OCI-LY1 (cell line): ENCODE measurements at regions not wholly inside any gene's neighbourhood (a gene's known extent, or its start where the extent isn't known, plus 50 kb on each side); places are given as distances from the start of the nearest gene placed in this dataset.

ENCODE experiments used
- H2AFZ ChIP-seq: fragments of 200-600 bp; sonication (generic), shearing (Covaris generic); 2 replicates; pipeline ENCODE4 v1.6.0; 2014; ENCODE audit warnings: antibody characterized with exemption, mild to moderate bottlenecking, low read length
- H3F3A ChIP-seq: fragments of 200-600 bp; sonication (generic), shearing (Covaris generic); 2 replicates; pipeline ENCODE4 v1.6.0; 2014; ENCODE audit warnings: mild to moderate bottlenecking, antibody characterized with exemption, low read length, moderate library complexity; ENCODE audit not compliant: insufficient read depth
- H3K27ac ChIP-seq: fragments of 200-600 bp; sonication (generic); 2 replicates; pipeline ENCODE4 v1.5.1; 2014; ENCODE audit warnings: low read length, mixed run types, mild to moderate bottlenecking, low read depth; ENCODE audit not compliant: poor library complexity, severe bottlenecking
- H3K27me3 ChIP-seq: fragments of 200-600 bp; sonication (generic); 2 replicates; pipeline ENCODE4 v1.6.0; 2014; ENCODE audit warnings: antibody characterized with exemption, mild to moderate bottlenecking, low read length, moderate library complexity; ENCODE audit not compliant: insufficient read depth
- H3K36me3 ChIP-seq: fragments of 200-600 bp; sonication (generic); 2 replicates; pipeline ENCODE4 v1.6.1; 2014; ENCODE audit warnings: mild to moderate bottlenecking, antibody characterized with exemption, low read length, moderate library complexity, mixed read lengths; ENCODE audit not compliant: insufficient read depth
- H3K4me1 ChIP-seq: fragments of 200-600 bp; sonication (generic); 2 replicates; pipeline ENCODE4 v1.5.1; 2014; ENCODE audit warnings: mild to moderate bottlenecking, low read length, moderate library complexity; ENCODE audit not compliant: insufficient read depth, severe bottlenecking
- H3K4me2 ChIP-seq: fragments of 200-600 bp; sonication (generic), shearing (Covaris generic); 2 replicates; pipeline ENCODE4 v1.6.1; 2014; ENCODE audit warnings: low read length
- H3K4me3 ChIP-seq: fragments of 200-600 bp; sonication (generic); 2 replicates; pipeline ENCODE4 v1.5.1; 2014; ENCODE audit warnings: low read length, low read depth, mild to moderate bottlenecking, mixed read lengths; ENCODE audit not compliant: poor library complexity, severe bottlenecking
- H3K79me2 ChIP-seq: fragments of 200-600 bp; shearing (Covaris generic); 2 replicates; pipeline ENCODE4 v1.6.1; 2016; ENCODE audit warnings: mixed run types, low read length, mixed read lengths; ENCODE audit not compliant: insufficient read depth
- H3K9ac ChIP-seq: fragments of 200-600 bp; sonication (generic), shearing (Covaris generic); 2 replicates; pipeline ENCODE4 v1.6.1; 2014; ENCODE audit warnings: mild to moderate bottlenecking, low read length, mixed read lengths
- H3K9me2 ChIP-seq: fragments of 200-600 bp; sonication (generic), shearing (Covaris generic); 2 replicates; pipeline ENCODE4 v1.6.1; 2014; ENCODE audit warnings: low read depth, mild to moderate bottlenecking, low read length, mixed read lengths
- H3K9me3 ChIP-seq: fragments of 200-600 bp; shearing (Covaris generic); 2 replicates; pipeline ENCODE4 v1.6.1; 2014; ENCODE audit warnings: low read length, mixed read lengths
- H4K20me1 ChIP-seq: fragments of 200-600 bp; sonication (generic), shearing (Covaris generic); 2 replicates; pipeline ENCODE4 v1.6.0; 2016; ENCODE audit warnings: mild to moderate bottlenecking, low read length; ENCODE audit not compliant: insufficient read depth
- CTCF ChIP-seq: fragments of 200-600 bp; sonication (generic), shearing (Covaris generic); IDR thresholded peaks from 2 replicates; pipeline ENCODE4 v1.5.1; 2017; ENCODE audit warnings: mild to moderate bottlenecking, antibody characterized with exemption, low read length, moderate library complexity, mixed read lengths
- EZH2 ChIP-seq: fragments of 200-600 bp; sonication (generic), shearing (Covaris generic); IDR thresholded peaks from 2 replicates; pipeline ENCODE4 v1.8.0; 2017; ENCODE audit warnings: borderline replicate concordance, mixed run types, mild to moderate bottlenecking, antibody characterized with exemption, low read length, moderate library complexity, mixed read lengths

- no peak overlapping the region for H3K27ac ChIP-seq
- no peak overlapping the region for H3K4me2 ChIP-seq
- TF ChIP-seq CTCF (no peak), EZH2 (no peak)
- no peaks in the 10 kb centered on the region for H3K9me3 ChIP-seq
- no peak overlapping the region for H3K4me3 ChIP-seq
- no peaks in the 10 kb centered on the region for H3K9me2 ChIP-seq
- no peaks in the 10 kb centered on the region for H3K27me3 ChIP-seq
- H3K9ac ChIP-seq: no peak overlapping the region
- no peaks in the 10 kb centered on the region for H3K36me3 ChIP-seq
- no peaks in the 10 kb centered on the region for H4K20me1 ChIP-seq
- no peaks in the 10 kb centered on the region for H3K4me1 ChIP-seq
- H2AFZ ChIP-seq: no peak overlapping the region
- H3K79me2 ChIP-seq: no peaks in the 10 kb centered on the region
- H3F3A ChIP-seq: no peaks in the 10 kb centered on the region
These were observed 1781.9 kb upstream of the MIR17HG start for GRCh38 chr13:89565476-89566100.

GRCh38 chr13:89567025-89567424 lies 1780.5 kb upstream of the MIR17HG start:
- H3K36me3 ChIP-seq: no peaks in the 10 kb centered on the region
- H3K79me2 ChIP-seq: no peaks in the 10 kb centered on the region
- no peaks in the 10 kb centered on the region for H3F3A ChIP-seq
- H4K20me1 ChIP-seq: no peaks in the 10 kb centered on the region
- no peak overlapping the region for H3K9ac ChIP-seq
- no peak overlapping the region for H2AFZ ChIP-seq
- no peaks in the 10 kb centered on the region for H3K4me1 ChIP-seq
- no peak overlapping the region for H3K27ac ChIP-seq
- TF ChIP-seq EZH2: no peak
- no peak for TF ChIP-seq CTCF
- H3K27me3 ChIP-seq: no peaks in the 10 kb centered on the region
- H3K4me3 ChIP-seq: no peak overlapping the region
- no peak overlapping the region for H3K4me2 ChIP-seq
- no peaks in the 10 kb centered on the region for H3K9me3 ChIP-seq
- no peaks in the 10 kb centered on the region for H3K9me2 ChIP-seq

- Histone ChIP-seq H3K79me2 (no peaks in the 10 kb centered on the region), H3K4me1 (no peaks in the 10 kb centered on the region), H3K4me2 (no peak overlapping the region), H3K36me3 (no peaks in the 10 kb centered on the region), H2AFZ (no peak overlapping the region), H3K9me2 (no peaks in the 10 kb centered on the region), H3K27me3 (no peaks in the 10 kb centered on the region), H4K20me1 (no peaks in the 10 kb centered on the region), H3K9me3 (no peaks in the 10 kb centered on the region), H3K27ac (no peak overlapping the region), H3F3A (no peaks in the 10 kb centered on the region), H3K9ac (no peak overlapping the region), H3K4me3 (no peak overlapping the region)
- TF ChIP-seq EZH2 (no peak), CTCF (no peak)
These were observed 1779.2 kb upstream of the MIR17HG start for GRCh38 chr13:89568276-89568675.
